GM12878 (cell line): ENCODE measurements at regions not wholly inside any gene's neighbourhood (a gene's known extent, or its start where the extent isn't known, plus 50 kb on each side); places are given as distances from the start of the nearest gene placed in this dataset.

ENCODE experiments used
- ATAC-seq: fragments of 200-7000 bp; cut with Tn5 transposase; 3 replicates; pipeline ENCODE4 v1.9.1; 2020; ENCODE audit warnings: mild to moderate bottlenecking, moderate library complexity
- BruUV-seq: library from RNA; stranded (reverse); fragments of 400-500 nt; replicated peaks from 2 replicates; lab custom pipeline; 2021; lab: Mats Ljungman, UMichigan
- CTCF ChIA-PET: fragments of 300-600 bp; sonication (Branson Sonifier 250); formaldehyde crosslinking; extraction: SDS; loops from one replicate; lab custom pipeline; 2021; ENCODE audit warnings: inconsistent platforms; lab: Yijun Ruan, JAX
- POLR2A ChIA-PET: fragments of 350-600 bp; formaldehyde crosslinking; extraction: SDS; loops from one replicate; lab custom pipeline; 2021; ENCODE audit warnings: inconsistent platforms; lab: Charles Lee
- RAD21 ChIA-PET: fragments of 300-600 bp; sonication (Branson Sonifier 250); formaldehyde crosslinking; loops from one replicate; lab custom pipeline; 2023; ENCODE audit warnings: antibody characterized with exemption; ENCODE audit not compliant: unreplicated experiment; lab: Charles Lee
- SMC1A ChIA-PET: fragments of 300-600 bp; sonication (Branson Sonifier 250); formaldehyde crosslinking; loops from one replicate; lab custom pipeline; 2023; ENCODE audit not compliant: unreplicated experiment, uncharacterized antibody; lab: Charles Lee
- DNase-seq: peaks from one replicate; pipeline ENCODE4 v3.0.0-alpha.2; 2011; ENCODE audit warnings: low read depth, low spot score
- FAIRE-seq: peaks from 3 replicates; lab custom pipeline; 2011; peaks lifted over from hg19 to GRCh38; lab: Jason Lieb, UNC
- H2AFZ ChIP-seq: 2 replicates; pipeline ENCODE4 v1.6.0; 2011; ENCODE audit warnings: low read depth, low read length, control low read depth; ENCODE audit not compliant: control insufficient read depth
- H3K27ac ChIP-seq: 2 replicates; pipeline ENCODE4 v1.5.1; 2011; ENCODE audit warnings: control low read depth; ENCODE audit not compliant: control insufficient read depth, insufficient read depth
- H3K27me3 ChIP-seq, 2 experiments: replicated peaks in 1 of 2; 2 replicates each; pipeline versions ENCODE4 v1.6.0 to v1.6.1; 2011; ENCODE audit warnings: low read length in 1 of 2; ENCODE audit not compliant: control insufficient read depth in 2 of 2, insufficient read depth in 2 of 2
- H3K36me3 ChIP-seq, 2 experiments: 2 replicates each; pipeline ENCODE4 v1.5.1; 2011; ENCODE audit warnings: low read length in 1 of 2; ENCODE audit not compliant: control insufficient read depth in 2 of 2, insufficient read depth in 2 of 2
- H3K4me1 ChIP-seq: 2 replicates; pipeline ENCODE4 v1.6.1; 2011; ENCODE audit warnings: mild to moderate bottlenecking, low read length, moderate library complexity, mixed read lengths; ENCODE audit not compliant: control insufficient read depth, insufficient read depth
- H3K4me2 ChIP-seq: 2 replicates; pipeline ENCODE4 v1.6.0; 2011; ENCODE audit warnings: control low read depth; ENCODE audit not compliant: control insufficient read depth, insufficient read depth
- H3K4me3 ChIP-seq: fragments of 200-600 bp; sonication (generic); 2 replicates; pipeline ENCODE4 v1.5.1; 2016
- H3K79me2 ChIP-seq: 2 replicates; pipeline ENCODE4 v1.6.0; 2011; ENCODE audit warnings: low read length; ENCODE audit not compliant: control insufficient read depth, insufficient read depth
- H3K9ac ChIP-seq: 2 replicates; pipeline ENCODE4 v1.8.0; 2011; ENCODE audit warnings: low read length, control low read depth, mixed read lengths; ENCODE audit not compliant: control insufficient read depth, insufficient read depth
- H3K9me3 ChIP-seq: replicated peaks from 3 replicates; pipeline ENCODE4 v1.5.1; 2011; ENCODE audit warnings: mild to moderate bottlenecking, low read length; ENCODE audit not compliant: control insufficient read depth, insufficient read depth
- H4K20me1 ChIP-seq: 2 replicates; pipeline ENCODE4 v1.6.0; 2011; ENCODE audit not compliant: control insufficient read depth, insufficient read depth
- BCL11A ChIP-seq: IDR thresholded peaks from 2 replicates; pipeline ENCODE4 v1.6.1; 2011; ENCODE audit warnings: low read depth, low read length
- BRCA1 ChIP-seq: IDR thresholded peaks from 2 replicates; pipeline ENCODE4 v1.6.1; 2011; ENCODE audit warnings: low read depth, low read length, improper control_type of control experiment
- IKZF2 ChIP-seq, 2 experiments: fragments of 450-650 bp; IDR thresholded peaks; 2 replicates each; pipeline ENCODE4 v1.6.1; 2017; ENCODE audit warnings: mild to moderate bottlenecking in 2 of 2, moderate library complexity in 2 of 2
- MYB ChIP-seq: fragments of 150-350 bp; IDR thresholded peaks from 2 replicates; pipeline ENCODE4 v1.6.1; 2014; ENCODE audit warnings: mild to moderate bottlenecking, low read depth, low read length, borderline replicate concordance
- NFXL1 ChIP-seq: fragments of 450-650 bp; IDR thresholded peaks from 2 replicates; pipeline ENCODE4 v1.6.1; 2017; ENCODE audit warnings: antibody characterized with exemption, mild to moderate bottlenecking, borderline replicate concordance
- NFYA ChIP-seq: IDR thresholded peaks from 2 replicates; pipeline ENCODE4 v1.6.1; 2011; ENCODE audit warnings: low read depth, mild to moderate bottlenecking, low read length, improper control_type of control experiment, borderline replicate concordance
- POU2F2 ChIP-seq: IDR thresholded peaks from 3 replicates; pipeline ENCODE4 v1.6.1; 2011; ENCODE audit warnings: low read depth, mild to moderate bottlenecking, low read length, borderline replicate concordance
- SMAD5 ChIP-seq: IDR thresholded peaks from 2 replicates; pipeline ENCODE4 v1.6.1; 2016; ENCODE audit warnings: antibody characterized with exemption, low read depth
- WRNIP1 ChIP-seq: IDR thresholded peaks from 2 replicates; pipeline ENCODE4 v1.6.1; 2011; ENCODE audit warnings: low read depth, low read length, improper control_type of control experiment, borderline replicate concordance
- ZNF24 ChIP-seq: fragments of 450-650 bp; IDR thresholded peaks from 2 replicates; pipeline ENCODE4 v1.6.1; 2017; ENCODE audit warnings: antibody characterized with exemption, mild to moderate bottlenecking
- WGBS: methylation state at CpG from one replicate; pipeline ENCODE4 v1.1.6; 2016; ENCODE audit warnings: low lambda C conversion rate; ENCODE audit not compliant: insufficient replicate concordance, insufficient coverage; ENCODE audit errors: missing lambda C conversion rate; 5-methylcytosine and 5-hydroxymethylcytosine counted together
- in situ Hi-C: fragments of 300-500 bp; cut with MboI; formaldehyde crosslinking; loops from 9 replicates; pipeline ENCODE4 v1.14.3; 2018; ENCODE audit warnings: mixed read lengths
- intact Hi-C: fragments of 100-400 bp; cut with micrococcal nuclease; formaldehyde crosslinking; loops from one replicate; pipeline ENCODE4 v1.14.2; 2022; ENCODE audit not compliant: unreplicated experiment
- TF ChIP-seq, protein P1 (sequence below): fragments of 450-650 bp; conservative IDR thresholded peaks from 2 replicates; pipeline ENCODE4 v1.6.1; 2017; ENCODE audit warnings: mild to moderate bottlenecking, moderate library complexity
- TF ChIP-seq, protein P2 (sequence below): fragments of 450-650 bp; IDR thresholded peaks from 2 replicates; pipeline ENCODE4 v1.6.1; 2016; ENCODE audit warnings: mild to moderate bottlenecking, moderate library complexity, borderline replicate concordance

DNA sequence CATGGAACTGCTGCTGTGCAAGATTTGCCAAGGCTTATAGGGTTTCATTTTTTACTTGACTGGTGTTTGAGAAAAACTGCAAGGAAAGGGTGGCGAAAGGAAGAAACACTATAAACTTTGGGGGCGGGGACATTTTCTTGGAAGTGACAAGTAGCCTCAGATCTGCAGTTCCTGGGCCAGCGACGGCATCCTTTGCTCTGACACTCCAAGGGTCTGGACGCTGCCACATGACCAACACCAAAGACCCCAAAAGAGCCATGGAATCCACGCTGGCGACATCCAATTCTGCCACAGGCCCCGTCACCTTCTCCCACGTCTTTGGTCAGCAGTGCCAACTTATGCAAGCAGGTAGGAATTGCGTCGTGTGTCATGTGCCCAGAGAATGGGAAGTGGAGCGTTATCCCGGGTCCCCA, 193.4 kb downstream of the PRDM2 start:
- no TSS peak for BruUV-seq
- no peaks in the 10 kb centered on the region; the same call in 2 of the 3 replicates for H3K9me3 ChIP-seq
- H3K27me3 ChIP-seq = peaks cover 5 to 7% of the 10 kb centered on the region in 2 experiments
- WGBS = 32% methylated on average over 13 of the region's 13 CpGs
- SMC1A ChIA-PET = no interaction called here
- no peak overlapping the region for H3K4me3 ChIP-seq
- H3K36me3 ChIP-seq = no peaks in the 10 kb centered on the region
- no peaks in the 10 kb centered on the region for H4K20me1 ChIP-seq
- no peak for FAIRE-seq
- H3K27ac ChIP-seq = no peak overlapping the region
- CTCF ChIA-PET = no interaction called here
- ATAC-seq = no peak
- no peaks in the 10 kb centered on the region for H3K79me2 ChIP-seq
- H3K4me1 ChIP-seq = no peaks in the 10 kb centered on the region
- POLR2A ChIA-PET = no interaction called here
- no peak overlapping the region for H3K9ac ChIP-seq
- no peak overlapping the region for H3K4me2 ChIP-seq
- H2AFZ ChIP-seq = no peak overlapping the region
- DNase-seq = no peak
- TF ChIP-seq ZNF24 = no peak
- TF ChIP-seq WRNIP1 = no peak
- no peak for TF ChIP-seq BRCA1
- TF ChIP-seq SMAD5 = no peak
- TF ChIP-seq POU2F2 = no peak
- TF ChIP-seq BCL11A = no peak
- TF ChIP-seq, protein P1, sequence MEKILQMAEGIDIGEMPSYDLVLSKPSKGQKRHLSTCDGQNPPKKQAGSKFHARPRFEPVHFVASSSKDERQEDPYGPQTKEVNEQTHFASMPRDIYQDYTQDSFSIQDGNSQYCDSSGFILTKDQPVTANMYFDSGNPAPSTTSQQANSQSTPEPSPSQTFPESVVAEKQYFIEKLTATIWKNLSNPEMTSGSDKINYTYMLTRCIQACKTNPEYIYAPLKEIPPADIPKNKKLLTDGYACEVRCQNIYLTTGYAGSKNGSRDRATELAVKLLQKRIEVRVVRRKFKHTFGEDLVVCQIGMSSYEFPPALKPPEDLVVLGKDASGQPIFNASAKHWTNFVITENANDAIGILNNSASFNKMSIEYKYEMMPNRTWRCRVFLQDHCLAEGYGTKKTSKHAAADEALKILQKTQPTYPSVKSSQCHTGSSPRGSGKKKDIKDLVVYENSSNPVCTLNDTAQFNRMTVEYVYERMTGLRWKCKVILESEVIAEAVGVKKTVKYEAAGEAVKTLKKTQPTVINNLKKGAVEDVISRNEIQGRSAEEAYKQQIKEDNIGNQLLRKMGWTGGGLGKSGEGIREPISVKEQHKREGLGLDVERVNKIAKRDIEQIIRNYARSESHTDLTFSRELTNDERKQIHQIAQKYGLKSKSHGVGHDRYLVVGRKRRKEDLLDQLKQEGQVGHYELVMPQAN = no peak
- TF ChIP-seq MYB = no peak
- RAD21 ChIA-PET = no interaction called here
- intact Hi-C loops (no loop called here), in situ Hi-C loops (no loop called here)

DNA sequence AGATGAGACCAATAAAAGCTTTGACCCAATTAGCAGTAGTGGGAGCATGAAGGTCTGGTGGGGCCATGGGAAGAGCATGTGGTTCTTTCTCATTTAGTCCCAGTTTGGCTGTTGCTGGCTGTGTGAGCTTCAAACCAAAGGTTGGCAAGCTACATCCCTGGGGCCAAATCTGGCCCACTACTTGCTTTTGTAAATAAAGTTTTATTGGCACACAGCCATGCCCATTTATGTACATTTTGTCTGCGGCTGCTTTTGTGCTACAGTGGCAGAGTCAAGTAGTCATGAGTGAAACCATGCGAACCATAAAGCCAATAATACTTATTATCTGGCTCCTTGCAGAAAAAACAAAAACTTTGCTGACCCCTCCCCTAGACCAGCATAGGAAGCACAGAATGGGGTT, 196.9 kb downstream of the PRDM2 start:
- Histone ChIP-seq H2AFZ (no peak overlapping the region), H4K20me1 (no peaks in the 10 kb centered on the region), H3K27me3 (peaks cover 1 to 5% of the 10 kb centered on the region in 2 experiments), H3K36me3 (no peaks in the 10 kb centered on the region), H3K9ac (no peak overlapping the region), H3K4me1 (no peaks in the 10 kb centered on the region), H3K79me2 (no peaks in the 10 kb centered on the region), H3K9me3 (no peaks in the 10 kb centered on the region), H3K4me2 (no peak overlapping the region), H3K4me3 (no peak overlapping the region), H3K27ac (no peak overlapping the region)
- ATAC-seq (no peak), FAIRE-seq (no peak), DNase-seq (no peak)
- ChIA-PET CTCF (no interaction called here), RAD21 (no interaction called here), POLR2A (no interaction called here), SMC1A (no interaction called here)
- intact Hi-C loops (no loop called here), in situ Hi-C loops (no loop called here)
- BruUV-seq = no TSS peak
- 72% methylated on average over 2 of the region's 2 CpGs for WGBS
- TF ChIP-seq, protein P2, sequence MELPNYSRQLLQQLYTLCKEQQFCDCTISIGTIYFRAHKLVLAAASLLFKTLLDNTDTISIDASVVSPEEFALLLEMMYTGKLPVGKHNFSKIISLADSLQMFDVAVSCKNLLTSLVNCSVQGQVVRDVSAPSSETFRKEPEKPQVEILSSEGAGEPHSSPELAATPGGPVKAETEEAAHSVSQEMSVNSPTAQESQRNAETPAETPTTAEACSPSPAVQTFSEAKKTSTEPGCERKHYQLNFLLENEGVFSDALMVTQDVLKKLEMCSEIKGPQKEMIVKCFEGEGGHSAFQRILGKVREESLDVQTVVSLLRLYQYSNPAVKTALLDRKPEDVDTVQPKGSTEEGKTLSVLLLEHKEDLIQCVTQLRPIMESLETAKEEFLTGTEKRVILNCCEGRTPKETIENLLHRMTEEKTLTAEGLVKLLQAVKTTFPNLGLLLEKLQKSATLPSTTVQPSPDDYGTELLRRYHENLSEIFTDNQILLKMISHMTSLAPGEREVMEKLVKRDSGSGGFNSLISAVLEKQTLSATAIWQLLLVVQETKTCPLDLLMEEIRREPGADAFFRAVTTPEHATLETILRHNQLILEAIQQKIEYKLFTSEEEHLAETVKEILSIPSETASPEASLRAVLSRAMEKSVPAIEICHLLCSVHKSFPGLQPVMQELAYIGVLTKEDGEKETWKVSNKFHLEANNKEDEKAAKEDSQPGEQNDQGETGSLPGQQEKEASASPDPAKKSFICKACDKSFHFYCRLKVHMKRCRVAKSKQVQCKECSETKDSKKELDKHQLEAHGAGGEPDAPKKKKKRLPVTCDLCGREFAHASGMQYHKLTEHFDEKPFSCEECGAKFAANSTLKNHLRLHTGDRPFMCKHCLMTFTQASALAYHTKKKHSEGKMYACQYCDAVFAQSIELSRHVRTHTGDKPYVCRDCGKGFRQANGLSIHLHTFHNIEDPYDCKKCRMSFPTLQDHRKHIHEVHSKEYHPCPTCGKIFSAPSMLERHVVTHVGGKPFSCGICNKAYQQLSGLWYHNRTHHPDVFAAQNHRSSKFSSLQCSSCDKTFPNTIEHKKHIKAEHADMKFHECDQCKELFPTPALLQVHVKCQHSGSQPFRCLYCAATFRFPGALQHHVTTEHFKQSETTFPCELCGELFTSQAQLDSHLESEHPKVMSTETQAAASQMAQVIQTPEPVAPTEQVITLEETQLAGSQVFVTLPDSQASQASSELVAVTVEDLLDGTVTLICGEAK = peak; percentile 48; the same call in 1 of the 2 replicates
- no peak for TF ChIP-seq NFYA
- no peak for TF ChIP-seq NFXL1
- no peak for TF ChIP-seq IKZF2 (IDR thresholded peaks at IDR 0.05)
- no peak for TF ChIP-seq WRNIP1
